ENCODE measurements at regions not wholly inside any gene's neighbourhood (a gene's known extent, or its start where the extent isn't known, plus 50 kb on each side); places are given as distances from the start of the nearest gene placed in this dataset.
"Not testable (repeated sequence)": the region's sequence is repeated elsewhere in the genome, so short reads cannot be mapped to it uniquely, and the experiment has no call there.

DNA sequence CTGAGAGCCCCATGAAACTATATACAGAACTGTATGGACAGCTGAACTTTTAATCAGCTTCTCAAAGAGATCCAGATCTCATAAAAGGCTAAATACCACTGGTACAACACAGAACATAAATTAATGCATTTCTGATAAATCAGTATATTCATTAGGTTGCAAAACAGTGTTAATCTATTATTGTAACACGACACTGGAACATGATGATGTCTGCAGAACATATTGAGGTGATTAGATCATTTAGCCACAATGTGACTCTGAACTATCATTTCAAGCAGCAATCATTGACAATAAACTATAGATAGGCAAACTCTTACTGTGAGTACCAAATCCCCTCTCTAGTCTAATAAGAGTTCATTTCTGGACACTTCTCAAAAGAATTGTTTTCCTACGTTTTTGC is 50.3 kb downstream of the GASK1B start:
- DNase-seq = no peak

DNA sequence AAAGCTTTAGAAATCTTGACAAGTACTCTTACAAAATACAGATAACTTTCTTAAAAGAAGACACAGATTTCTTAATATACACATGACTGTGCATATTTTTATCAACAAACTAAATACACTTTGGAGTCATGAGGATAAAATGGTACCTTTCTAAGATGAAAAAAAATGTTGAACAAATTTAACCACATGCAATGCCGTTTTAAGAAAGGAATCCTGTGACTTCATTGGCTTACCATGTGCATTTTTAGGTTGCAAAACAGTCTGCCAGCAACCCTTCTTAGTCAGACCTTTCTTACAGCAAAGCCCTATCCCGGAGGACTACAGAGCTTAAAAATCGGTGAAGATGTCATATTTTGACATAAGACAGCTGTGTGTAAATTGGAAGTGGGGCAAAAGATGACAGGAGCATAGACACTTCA is 51.7 kb downstream of the GASK1B start:
- DNase-seq = no peak

DNA sequence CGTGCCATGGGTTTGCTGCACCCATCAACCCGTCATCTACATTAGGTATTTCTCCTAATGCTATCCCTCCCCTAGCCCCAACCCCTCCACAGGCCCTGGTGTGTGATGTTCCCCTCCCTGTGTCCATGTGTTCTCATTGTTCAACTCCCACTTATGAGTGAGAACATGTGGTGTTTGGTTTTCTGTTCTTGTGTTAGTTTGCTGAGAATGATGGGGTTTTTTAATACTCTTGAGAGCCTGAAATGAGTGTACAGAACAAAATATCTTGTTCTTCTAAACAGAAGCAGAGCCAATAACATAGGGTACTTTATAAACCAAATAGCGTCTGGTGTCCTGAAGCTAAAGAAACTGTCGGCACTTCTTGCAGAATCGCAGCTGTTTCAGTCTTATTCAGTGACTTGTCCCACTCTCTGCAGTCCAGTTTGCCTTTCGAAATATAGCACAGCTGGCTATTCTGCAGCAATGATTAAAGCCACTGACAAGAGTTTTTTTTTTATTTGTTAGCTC is 52.1 kb downstream of the GASK1B start:
- DNase-seq = not testable (repeated sequence)

DNA sequence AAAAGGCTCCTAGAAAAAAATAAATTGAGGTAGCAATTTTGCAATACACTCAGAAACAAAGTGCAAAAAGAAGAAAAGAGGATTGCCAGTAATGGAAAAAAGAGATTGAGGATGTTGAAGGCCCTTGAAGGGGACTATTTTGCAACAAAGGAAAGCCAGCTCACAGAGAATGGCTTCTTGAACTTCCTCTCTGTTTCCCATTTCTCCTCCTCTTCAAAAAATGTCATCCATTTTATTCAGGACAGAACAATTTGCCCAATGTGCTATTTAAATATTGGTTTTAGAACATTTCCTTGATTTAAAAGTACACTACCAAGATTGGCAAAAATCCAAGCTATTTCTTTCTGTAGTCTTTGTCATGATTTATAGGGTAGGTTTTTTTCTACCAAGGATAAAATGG is 60.2 kb downstream of the GASK1B start:
- DNase-seq = no peak

DNA sequence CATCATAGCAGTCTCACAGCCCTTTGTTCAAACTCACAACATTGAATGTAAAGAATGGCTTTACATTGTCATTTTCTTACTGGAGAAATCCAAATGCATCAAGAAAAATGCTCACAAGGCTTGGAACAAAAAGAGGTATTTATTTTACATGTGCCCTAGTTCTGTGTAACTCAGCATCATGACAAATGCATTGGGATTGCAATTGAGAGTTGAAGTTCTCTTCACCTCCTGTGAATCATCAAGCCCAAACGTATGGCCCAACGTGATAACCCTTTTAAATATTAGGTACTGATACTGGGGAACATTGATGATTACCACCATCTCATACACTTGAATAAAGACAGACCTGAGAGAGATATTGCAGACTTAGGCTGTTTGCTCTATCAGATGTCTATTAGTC is 61.6 kb downstream of the GASK1B start:
- no peak for DNase-seq

DNA sequence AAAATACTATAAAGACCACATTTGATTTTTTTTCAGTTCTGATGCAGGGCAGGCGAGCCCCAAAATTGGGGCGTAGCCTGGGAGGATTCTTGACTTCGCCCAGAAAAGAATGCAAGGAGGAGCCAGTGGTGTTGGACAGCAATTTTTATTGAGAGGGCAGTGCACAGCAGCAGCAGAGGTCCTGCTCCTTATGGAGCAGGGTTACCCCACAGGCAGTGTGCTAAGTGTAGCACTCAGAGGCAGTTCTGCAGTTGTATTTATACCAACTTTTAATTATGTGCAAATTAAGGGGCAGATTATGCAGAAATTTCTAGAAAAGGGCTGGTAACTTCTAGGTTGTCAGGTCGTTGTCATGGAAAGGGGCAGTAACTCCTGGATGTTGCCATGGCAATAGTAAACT is 69.9 kb downstream of the GASK1B start:
- no peak for DNase-seq

DNA sequence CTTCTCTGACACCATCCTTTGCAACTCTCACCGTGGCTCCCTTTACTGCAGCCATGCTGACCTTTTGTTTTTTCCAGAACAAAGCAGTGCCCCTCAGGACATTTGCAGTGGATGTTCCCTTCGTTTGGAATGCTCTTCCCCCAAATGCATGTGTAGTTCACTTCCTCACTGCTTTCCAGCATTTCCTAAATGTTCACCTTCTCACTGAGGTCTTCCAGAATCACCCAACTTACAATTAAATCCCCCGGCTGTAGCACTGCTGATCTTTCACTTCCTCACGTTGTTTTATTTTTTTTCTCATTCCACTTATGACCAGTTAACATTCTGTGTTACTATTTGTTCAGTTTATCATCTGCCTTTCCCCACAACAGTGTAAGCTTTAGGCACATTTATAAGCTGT is 73.1 kb downstream of the GASK1B start:
- DNase-seq = no peak

DNA sequence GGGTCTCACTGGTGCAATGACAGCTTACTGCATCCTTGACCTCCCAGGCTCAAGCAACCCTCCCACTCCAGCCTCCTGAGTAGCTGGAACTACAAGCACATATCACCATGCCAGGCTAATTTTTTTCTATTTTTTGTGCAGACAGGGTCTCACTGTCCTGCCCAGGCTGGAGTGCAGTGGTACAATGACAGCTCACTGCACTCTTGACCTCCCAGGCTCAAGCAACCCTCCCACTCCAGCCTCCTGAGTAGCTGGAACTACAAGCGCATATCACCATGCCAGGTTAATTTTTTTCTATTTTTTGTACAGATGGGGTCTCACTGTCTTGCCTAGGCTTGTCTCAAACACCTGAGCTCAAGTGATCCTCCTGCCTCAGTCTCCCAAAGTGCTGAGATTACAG is 74.0 kb downstream of the GASK1B start:
- DNase-seq = no peak

DNA sequence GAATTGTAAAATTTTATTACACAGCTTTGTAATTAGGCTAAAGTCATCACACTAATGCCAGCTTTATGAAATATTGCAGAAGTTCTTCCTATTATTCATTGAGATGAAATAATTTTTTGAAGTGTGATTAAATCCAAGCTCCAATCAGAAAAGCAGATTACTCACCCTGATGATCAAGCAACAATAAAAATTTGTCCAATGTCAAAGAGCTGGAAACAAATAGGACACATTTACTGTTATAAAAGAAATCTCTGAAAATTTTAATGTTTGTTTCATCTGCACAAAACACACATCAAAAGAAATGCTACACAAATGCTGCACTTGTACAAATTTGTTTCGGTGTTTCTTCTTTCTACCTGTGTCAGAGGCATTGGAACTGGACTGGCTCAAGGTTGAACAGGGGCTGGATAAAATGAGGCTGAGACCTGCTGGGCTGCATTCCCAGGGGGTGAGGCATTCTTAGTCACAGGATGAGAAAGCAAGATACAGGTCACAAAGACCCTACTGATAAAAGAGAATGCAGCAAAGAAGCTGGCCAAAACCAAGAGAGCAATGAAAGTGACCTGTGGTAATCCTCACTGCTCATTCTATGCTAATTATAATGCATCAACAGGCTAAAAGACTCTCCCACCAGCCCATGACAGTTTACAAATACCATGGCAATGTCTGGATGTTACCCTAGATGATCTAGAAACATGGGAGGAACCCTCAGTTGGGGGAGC is 78.3 kb downstream of the GASK1B start:
- no peak for DNase-seq

DNA sequence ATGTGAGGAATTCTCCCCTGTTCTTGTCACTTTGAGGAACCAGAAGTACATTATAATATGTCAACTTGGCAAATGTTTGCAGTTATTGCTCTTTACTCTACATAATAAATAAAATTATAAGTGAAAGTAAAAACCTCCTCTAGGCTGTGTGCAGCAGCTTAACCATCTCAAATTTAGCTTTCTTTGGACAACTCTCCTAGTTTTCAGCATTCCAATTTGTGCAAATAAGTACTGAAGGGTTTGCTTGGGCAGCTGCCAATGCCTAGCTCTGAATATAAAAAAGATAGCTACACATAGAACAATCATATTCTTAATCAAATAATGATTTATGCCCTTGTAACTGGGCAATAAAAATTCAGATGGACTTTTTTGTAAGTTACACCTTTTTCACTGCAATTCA is 82.5 kb downstream of the GASK1B start:
- no peak for DNase-seq

DNA sequence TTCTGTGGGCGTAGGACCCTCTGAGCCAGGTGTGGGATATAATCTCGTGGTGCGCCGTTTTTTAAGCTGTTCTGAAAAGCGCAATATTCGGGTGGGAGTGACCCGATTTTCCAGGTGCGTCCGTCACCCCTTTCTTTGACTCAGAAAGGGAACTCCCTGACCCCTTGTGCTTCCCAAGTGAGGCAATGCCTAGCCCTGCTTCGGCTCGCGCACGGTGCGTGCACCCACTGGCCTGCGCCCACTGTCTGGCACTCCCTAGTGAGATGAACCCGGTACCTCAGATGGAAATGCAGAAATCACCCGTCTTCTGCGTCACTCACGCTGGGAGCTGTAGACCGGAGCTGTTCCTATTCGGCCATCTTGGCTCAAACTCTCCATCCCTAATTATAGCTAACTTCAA is 82.9 kb downstream of the GASK1B start:
- not testable (repeated sequence) for DNase-seq

DNA sequence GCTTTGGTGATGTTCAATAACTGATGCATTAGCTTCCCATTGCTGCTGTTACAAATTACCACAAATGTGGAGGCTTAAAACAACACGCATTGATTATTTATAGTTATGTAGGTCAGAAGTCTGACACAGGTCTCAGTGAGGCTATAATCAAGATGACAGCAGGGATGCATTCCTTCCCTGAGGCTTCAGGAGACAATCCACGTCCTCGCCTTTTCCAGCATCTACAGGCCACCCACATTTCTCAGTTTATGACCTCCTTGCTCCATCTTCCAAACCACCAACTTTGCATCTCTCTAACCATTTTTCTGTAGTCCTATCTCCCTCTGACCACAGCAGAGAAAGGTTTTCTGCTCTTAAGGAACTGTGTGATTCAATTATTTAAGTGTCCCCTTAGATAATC is 92.5 kb downstream of the GASK1B start:
- DNase-seq = no peak

DNA sequence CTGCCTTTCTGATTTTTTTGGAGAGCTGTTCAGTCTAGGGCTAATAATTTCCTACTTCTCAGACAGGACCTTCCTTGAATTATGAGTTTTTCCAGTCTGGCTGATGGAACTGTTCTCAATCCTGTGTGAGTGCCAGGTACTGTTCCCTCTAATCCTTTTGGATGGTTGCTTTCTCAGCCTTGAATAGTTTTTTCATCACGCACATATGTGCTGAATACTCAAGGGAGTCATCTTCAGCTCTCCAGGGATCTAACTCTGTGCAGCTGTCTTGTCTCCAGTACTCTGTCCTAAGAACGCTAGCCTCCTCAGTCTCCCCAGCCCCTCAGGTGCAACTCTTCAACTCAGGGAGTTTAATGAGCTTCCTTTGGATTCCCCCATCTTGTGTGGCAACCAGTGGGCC is 93.2 kb downstream of the GASK1B start:
- no peak for DNase-seq

DNA sequence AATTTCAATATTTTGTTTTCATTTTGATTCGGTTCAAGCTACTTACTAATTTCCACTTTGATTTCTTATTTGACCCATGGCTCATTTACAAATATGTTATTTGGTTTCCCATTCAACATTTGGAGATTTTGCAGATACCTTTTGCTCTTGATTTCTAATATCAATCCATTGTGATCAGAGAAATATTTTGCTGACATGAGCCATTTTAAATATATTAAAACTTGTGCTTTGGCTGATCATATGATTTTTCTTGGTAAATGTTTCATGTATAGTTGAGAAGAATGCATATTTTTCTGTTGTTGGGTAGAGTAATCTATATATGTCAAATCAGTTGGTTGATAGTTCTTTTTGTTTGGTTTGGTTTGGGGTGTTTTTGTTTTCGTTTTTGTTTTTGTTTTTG is 95.0 kb downstream of the GASK1B start:
- DNase-seq = no peak

DNA sequence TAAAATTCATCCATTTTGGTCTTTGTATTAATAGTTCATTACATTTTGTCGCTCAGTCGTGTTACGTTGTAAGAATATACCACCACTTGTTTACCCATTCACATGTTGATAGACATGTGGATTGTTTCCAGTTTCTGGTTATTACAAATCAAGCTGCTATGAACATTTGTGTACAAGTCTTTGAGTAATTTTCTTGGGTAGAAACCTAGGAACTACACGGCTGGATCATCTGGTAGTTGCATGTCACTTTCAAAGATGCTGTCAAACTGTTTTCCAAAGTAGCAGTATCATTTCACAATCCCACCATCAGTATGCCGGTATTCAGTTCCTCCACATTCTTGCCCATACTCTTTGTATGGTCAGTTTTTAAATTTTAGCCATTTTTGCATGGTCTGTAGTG is 98.0 kb downstream of the GASK1B start:
- no peak for DNase-seq

DNA sequence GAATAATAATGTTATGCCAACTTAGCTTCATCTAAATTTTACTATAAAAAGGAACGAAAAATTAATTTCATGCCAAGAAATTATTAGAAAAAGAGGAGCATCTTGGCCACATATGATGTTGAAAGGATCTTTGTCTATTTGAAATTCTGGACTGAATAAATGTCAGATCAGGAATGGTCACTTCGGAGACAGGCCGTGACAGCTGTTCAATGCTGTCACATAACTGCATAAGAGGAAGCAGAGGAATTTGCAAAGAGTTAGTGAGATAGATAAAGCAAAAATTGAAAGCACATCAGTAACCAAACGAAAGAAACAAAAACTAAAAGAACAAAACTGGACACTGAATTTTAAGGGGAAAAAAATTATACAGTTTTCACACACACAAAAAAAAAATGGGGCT is 100.9 kb downstream of the GASK1B start:
- DNase-seq = no peak

DNA sequence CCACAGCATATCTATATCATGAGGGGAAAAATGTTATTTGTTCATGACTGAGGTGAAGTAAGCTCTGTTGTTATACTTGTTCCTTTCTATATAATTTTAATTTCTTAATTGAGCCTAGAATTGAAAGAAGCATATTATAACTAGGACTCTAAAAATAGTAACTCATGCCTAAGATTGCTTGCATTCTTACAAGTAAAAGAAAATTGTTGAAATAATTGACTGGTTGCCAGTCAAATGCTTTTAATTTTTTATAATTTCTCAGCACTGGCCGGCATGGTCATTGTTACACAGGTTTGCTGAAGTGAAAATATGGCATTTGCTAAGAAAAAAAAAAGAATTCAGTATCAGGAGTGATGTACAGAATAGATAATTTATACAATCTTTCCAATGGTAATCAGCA is 104.8 kb downstream of the GASK1B start:
- no peak for DNase-seq

DNA sequence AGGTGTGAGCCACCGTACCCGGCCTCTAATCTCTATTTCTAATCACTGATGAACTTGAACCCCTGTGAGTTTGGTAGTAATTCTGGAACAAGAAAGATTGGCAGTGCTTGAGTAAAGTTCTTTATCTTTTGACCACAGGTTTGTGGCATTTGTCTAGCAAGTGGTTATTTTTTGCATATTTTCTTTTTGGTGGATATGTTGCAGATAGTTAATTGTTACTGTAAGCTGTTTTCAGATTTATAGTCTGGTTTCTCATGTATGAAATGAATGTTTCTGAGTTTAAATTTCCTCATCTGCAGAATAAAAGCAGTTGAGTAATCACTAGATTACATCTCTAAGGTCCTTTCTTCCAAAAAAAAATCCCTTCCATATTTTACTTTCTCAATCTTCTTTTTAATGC is 105.2 kb downstream of the GASK1B start:
- no peak for DNase-seq

DNA sequence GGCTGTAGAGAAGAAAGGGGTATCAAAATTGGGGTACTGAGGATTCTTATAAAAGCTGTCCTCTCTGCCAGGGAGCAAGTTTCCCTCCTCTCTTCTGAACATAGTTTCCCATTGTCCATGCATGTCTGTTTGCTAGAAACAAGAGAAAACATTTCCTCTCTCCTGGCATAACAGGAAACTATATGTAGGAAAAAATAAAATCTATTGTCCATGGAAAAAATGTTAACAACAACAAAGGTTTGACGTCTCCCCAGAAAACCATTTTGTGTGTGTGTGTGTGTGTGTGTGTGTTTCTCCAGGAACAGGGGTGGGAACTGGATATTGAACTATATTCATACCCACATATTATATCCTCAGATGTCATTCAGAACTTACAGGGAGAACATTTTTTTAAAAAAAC is 107.2 kb downstream of the GASK1B start:
- no peak for DNase-seq

DNA sequence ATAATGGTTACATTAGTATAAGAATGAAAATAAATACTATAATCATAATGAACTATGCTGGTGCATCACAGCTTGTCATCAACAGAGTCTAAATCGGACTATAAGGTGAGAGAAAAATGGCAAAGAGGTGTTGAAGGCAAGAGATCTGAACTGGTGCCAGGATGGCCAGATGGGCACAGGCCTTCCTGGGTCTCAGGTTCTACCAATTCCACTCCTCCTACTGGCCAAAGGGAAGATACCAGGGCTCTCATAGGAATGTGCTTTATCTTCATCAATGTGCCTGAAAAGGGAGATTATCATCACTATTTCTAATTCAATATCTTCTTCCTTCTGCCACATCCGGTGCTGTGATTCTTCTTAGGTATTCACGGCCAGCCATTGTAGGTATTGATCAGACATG is 107.6 kb downstream of the GASK1B start:
- no peak for DNase-seq

DNA sequence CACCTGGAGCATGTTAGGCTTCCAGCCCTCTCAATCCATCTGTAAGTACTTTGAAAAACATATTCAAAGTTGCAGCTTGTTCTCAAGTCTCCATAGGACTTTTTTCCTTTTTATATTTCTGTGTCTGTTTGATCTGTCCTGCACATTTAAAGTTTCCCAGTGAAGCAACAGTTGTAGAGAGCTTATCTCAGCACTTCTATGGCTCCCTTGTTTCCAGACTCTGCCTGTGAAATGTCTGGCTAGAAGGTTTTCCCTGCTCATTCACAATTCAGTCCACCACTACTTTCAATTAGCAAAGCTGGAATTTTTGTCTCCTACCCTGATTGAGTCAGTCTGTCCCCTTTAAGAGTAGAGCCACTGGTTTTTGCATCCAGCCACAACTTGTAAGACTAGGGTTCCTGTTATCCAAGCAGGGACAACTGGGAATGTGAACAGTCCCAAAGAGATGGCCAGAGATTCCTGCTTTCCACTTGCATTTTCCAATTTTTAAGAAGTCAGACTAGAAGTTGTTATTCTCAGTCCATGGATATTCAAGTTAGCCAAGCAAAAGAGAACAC is 116.1 kb downstream of the GASK1B start:
- no peak for DNase-seq

DNA sequence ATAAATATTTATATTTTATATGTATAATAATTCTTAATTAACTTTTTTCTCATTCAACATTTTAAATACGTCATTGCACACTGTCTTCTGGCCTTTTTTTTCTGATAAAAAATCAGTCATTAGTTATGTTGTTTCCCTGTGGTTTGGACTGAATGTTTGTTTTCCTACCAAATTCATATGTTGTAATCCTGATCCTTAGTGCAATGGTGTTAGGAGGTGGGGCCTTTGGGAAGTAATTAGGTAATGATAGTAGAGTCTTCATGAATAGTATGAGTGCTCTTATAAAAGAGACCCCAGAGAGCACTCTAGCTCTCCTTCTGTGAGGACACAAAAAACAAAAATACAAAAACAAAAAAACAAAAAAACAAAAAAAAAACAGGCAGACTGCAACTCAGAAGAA is 117.2 kb downstream of the GASK1B start:
- no peak for DNase-seq

DNA sequence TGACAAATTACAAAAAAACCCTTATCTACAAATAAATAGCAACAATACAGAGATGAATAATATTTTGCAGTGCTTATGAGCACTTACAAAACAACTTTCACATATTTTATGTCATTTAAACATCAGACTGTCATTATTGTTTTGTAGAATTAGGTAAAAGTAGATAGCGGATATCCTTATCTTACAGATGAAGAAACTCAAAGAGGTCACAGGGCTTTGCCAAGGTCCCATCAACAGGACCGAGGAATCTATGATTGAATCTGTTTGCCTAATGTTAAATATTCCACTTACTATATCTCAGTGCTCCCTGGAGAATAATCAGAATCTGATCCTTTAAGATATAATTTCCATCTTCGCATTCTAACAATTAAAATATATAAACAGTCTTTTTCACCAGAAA is 119.0 kb downstream of the GASK1B start:
- DNase-seq = no peak

DNA sequence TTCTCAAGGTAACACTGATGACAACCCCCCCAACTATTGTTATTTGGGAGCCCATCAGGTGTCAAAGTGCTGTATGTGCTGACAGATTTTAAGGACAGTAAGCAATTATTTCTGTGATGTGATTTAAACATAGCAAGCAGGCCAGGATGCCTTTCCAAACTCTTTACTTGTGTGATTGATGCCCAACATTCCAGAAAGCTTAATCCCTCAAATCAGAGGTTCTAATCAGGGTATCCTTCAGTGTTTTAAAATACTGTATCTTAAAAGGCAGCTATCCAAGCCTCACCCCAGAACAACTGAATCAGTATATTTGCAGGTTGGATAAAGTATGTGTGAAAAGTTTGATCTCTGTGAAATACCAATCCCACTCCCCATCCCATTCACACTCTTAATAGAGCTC is 119.7 kb downstream of the GASK1B start:
- no peak for DNase-seq

Data from activated naive CD4-positive, alpha-beta T cell treated with Interleukin-2 at 50 U/mL for 16 hours (primary cell).